ENCODE measurements at regions not wholly inside any gene's neighbourhood (a gene's known extent, or its start where the extent isn't known, plus 50 kb on each side); places are given as distances from the start of the nearest gene placed in this dataset.
"Not testable (repeated sequence)": the region's sequence is repeated elsewhere in the genome, so short reads cannot be mapped to it uniquely, and the experiment has no call there.

- DNase-seq = no peak
- peaks cover 15% of the 10 kb centered on the region for H3K27me3 Mint-ChIP-seq
- no peaks in the 10 kb centered on the region for H3K9me3 ChIP-seq (ENCODE audit: control insufficient read depth, low read length, poor library complexity, severe bottlenecking)
- H3K4me3 Mint-ChIP-seq = no peak overlapping the region
- no peaks in the 10 kb centered on the region for H3K4me1 Mint-ChIP-seq
- ATAC-seq = no peak
- no peaks in the 10 kb centered on the region for H3K36me3 Mint-ChIP-seq (ENCODE audit: low read depth)
- no peak overlapping the region for H3K27ac Mint-ChIP-seq
Measured at GRCh38 chr5:158593925-158594324, 505.8 kb downstream of the EBF1 start.

- Mint-ChIP-seq H3K4me1 (no peaks in the 10 kb centered on the region), H3K4me3 (no peak overlapping the region), H3K27ac (no peak overlapping the region), H3K27me3 (peaks cover 20% of the 10 kb centered on the region), H3K36me3 (ENCODE audit: low read depth) (no peaks in the 10 kb centered on the region)
- no peaks in the 10 kb centered on the region for H3K9me3 ChIP-seq (ENCODE audit: control insufficient read depth, low read length, poor library complexity, severe bottlenecking)
- ATAC-seq = no peak
- DNase-seq = no peak
Measured at GRCh38 chr5:158591301-158591863, 508.3 kb downstream of the EBF1 start.

GRCh38 chr5:158590746-158591300, 508.9 kb downstream of the EBF1 start:
- ATAC-seq (no peak), DNase-seq (no peak)
- peaks cover 20% of the 10 kb centered on the region for H3K27me3 Mint-ChIP-seq
- H3K9me3 ChIP-seq (ENCODE audit: control insufficient read depth, low read length, poor library complexity, severe bottlenecking) = no peaks in the 10 kb centered on the region
- no peak overlapping the region for H3K27ac Mint-ChIP-seq
- no peaks in the 10 kb centered on the region for H3K4me1 Mint-ChIP-seq
- H3K36me3 Mint-ChIP-seq (ENCODE audit: low read depth) = no peaks in the 10 kb centered on the region
- H3K4me3 Mint-ChIP-seq = no peak overlapping the region

GRCh38 chr5:158589939-158590338, 509.8 kb downstream of the EBF1 start:
- no peaks in the 10 kb centered on the region for H3K9me3 ChIP-seq (ENCODE audit: control insufficient read depth, low read length, poor library complexity, severe bottlenecking)
- no peak for ATAC-seq
- peaks cover 20% of the 10 kb centered on the region for H3K27me3 Mint-ChIP-seq
- no peak overlapping the region for H3K4me3 Mint-ChIP-seq
- no peaks in the 10 kb centered on the region for H3K4me1 Mint-ChIP-seq
- no peaks in the 10 kb centered on the region for H3K36me3 Mint-ChIP-seq (ENCODE audit: low read depth)
- no peak overlapping the region for H3K27ac Mint-ChIP-seq
- DNase-seq = no peak

- H3K4me3 Mint-ChIP-seq = no peak overlapping the region
- H3K9me3 ChIP-seq (ENCODE audit: control insufficient read depth, low read length, poor library complexity, severe bottlenecking) = no peaks in the 10 kb centered on the region
- no peak for ATAC-seq
- no peak for DNase-seq
- no peak overlapping the region for H3K27ac Mint-ChIP-seq
- H3K27me3 Mint-ChIP-seq = peaks cover 20% of the 10 kb centered on the region
- H3K36me3 Mint-ChIP-seq (ENCODE audit: low read depth) = no peaks in the 10 kb centered on the region
- no peaks in the 10 kb centered on the region for H3K4me1 Mint-ChIP-seq
Measured at GRCh38 chr5:158588617-158589016, 511.1 kb downstream of the EBF1 start.

GRCh38 chr5:158586054-158586453, 513.7 kb downstream of the EBF1 start:
- DNase-seq = no peak
- Mint-ChIP-seq H3K36me3 (ENCODE audit: low read depth) (no peaks in the 10 kb centered on the region), H3K4me3 (no peak overlapping the region), H3K4me1 (no peaks in the 10 kb centered on the region), H3K27me3 (peaks cover 12% of the 10 kb centered on the region), H3K27ac (no peak overlapping the region)
- no peaks in the 10 kb centered on the region for H3K9me3 ChIP-seq (ENCODE audit: control insufficient read depth, low read length, poor library complexity, severe bottlenecking)
- ATAC-seq = no peak

GRCh38 chr5:158582669-158583068, 517.0 kb downstream of the EBF1 start:
- not testable (repeated sequence) for H3K36me3 Mint-ChIP-seq (ENCODE audit: low read depth); H3K9me3 ChIP-seq (ENCODE audit: control insufficient read depth, low read length, poor library complexity, severe bottlenecking); H3K4me3 Mint-ChIP-seq; DNase-seq; ATAC-seq; H3K4me1 Mint-ChIP-seq; H3K27ac Mint-ChIP-seq; H3K27me3 Mint-ChIP-seq

- no peak overlapping the region for H3K27ac Mint-ChIP-seq
- no peaks in the 10 kb centered on the region for H3K27me3 Mint-ChIP-seq
- no peaks in the 10 kb centered on the region for H3K9me3 ChIP-seq (ENCODE audit: control insufficient read depth, low read length, poor library complexity, severe bottlenecking)
- no peaks in the 10 kb centered on the region for H3K36me3 Mint-ChIP-seq (ENCODE audit: low read depth)
- DNase-seq (no peak), ATAC-seq (no peak)
- H3K4me1 Mint-ChIP-seq = no peaks in the 10 kb centered on the region
- H3K4me3 Mint-ChIP-seq = no peak overlapping the region
Measured at GRCh38 chr5:158573829-158574228, 525.9 kb downstream of the EBF1 start.

- Mint-ChIP-seq H3K36me3 (ENCODE audit: low read depth) (no peaks in the 10 kb centered on the region), H3K27me3 (no peaks in the 10 kb centered on the region), H3K27ac (no peak overlapping the region), H3K4me3 (no peak overlapping the region), H3K4me1 (no peaks in the 10 kb centered on the region)
- DNase-seq = no peak
- no peaks in the 10 kb centered on the region for H3K9me3 ChIP-seq (ENCODE audit: control insufficient read depth, low read length, poor library complexity, severe bottlenecking)
- no peak for ATAC-seq
Measured at GRCh38 chr5:158570502-158570901, 529.2 kb downstream of the EBF1 start.

- H3K9me3 ChIP-seq (ENCODE audit: control insufficient read depth, low read length, poor library complexity, severe bottlenecking) = no peaks in the 10 kb centered on the region
- H3K36me3 Mint-ChIP-seq (ENCODE audit: low read depth) = no peaks in the 10 kb centered on the region
- H3K27ac Mint-ChIP-seq = no peak overlapping the region
- H3K27me3 Mint-ChIP-seq = no peaks in the 10 kb centered on the region
- ATAC-seq = no peak
- H3K4me3 Mint-ChIP-seq = no peak overlapping the region
- H3K4me1 Mint-ChIP-seq = no peaks in the 10 kb centered on the region
- no peak for DNase-seq
Measured at GRCh38 chr5:158569534-158569933, 530.2 kb downstream of the EBF1 start.

- Mint-ChIP-seq H3K4me1 (no peaks in the 10 kb centered on the region), H3K27me3 (no peaks in the 10 kb centered on the region)
Measured at GRCh38 chr5:158565017-158565789, 534.5 kb downstream of the EBF1 start.

GRCh38 chr5:158563760-158564390, 535.8 kb downstream of the EBF1 start:
- Mint-ChIP-seq H3K36me3 (ENCODE audit: low read depth) (no peaks in the 10 kb centered on the region), H3K4me1 (no peaks in the 10 kb centered on the region), H3K27me3 (no peaks in the 10 kb centered on the region), H3K27ac (no peak overlapping the region), H3K4me3 (no peak overlapping the region)
- no peak for ATAC-seq
- DNase-seq = no peak
- H3K9me3 ChIP-seq (ENCODE audit: control insufficient read depth, low read length, poor library complexity, severe bottlenecking) = no peaks in the 10 kb centered on the region

More at GRCh38 chr5:158565017-158565789, 534.5 kb downstream of the EBF1 start:
- no peaks in the 10 kb centered on the region for H3K9me3 ChIP-seq (ENCODE audit: control insufficient read depth, low read length, poor library complexity, severe bottlenecking)
- ATAC-seq (no peak), DNase-seq (no peak)
- H3K4me3 Mint-ChIP-seq = no peak overlapping the region
- H3K27ac Mint-ChIP-seq = no peak overlapping the region
- no peaks in the 10 kb centered on the region for H3K36me3 Mint-ChIP-seq (ENCODE audit: low read depth)

- ATAC-seq (no peak), DNase-seq (no peak)
- Mint-ChIP-seq H3K4me3 (no peak overlapping the region), H3K4me1 (no peaks in the 10 kb centered on the region), H3K36me3 (ENCODE audit: low read depth) (no peaks in the 10 kb centered on the region), H3K27ac (no peak overlapping the region), H3K27me3 (no peaks in the 10 kb centered on the region)
- no peaks in the 10 kb centered on the region for H3K9me3 ChIP-seq (ENCODE audit: control insufficient read depth, low read length, poor library complexity, severe bottlenecking)
Measured at GRCh38 chr5:158561562-158562190, 538.0 kb downstream of the EBF1 start.
